Kidney glomerular epithelial cell (primary cell): ENCODE measurements at regions not wholly inside any gene's neighbourhood (a gene's known extent, or its start where the extent isn't known, plus 50 kb on each side); places are given as distances from the start of the nearest gene placed in this dataset.
A peak's percentile ranks its signal among the peaks of the same experiment; 100 is the strongest.

Experiments
- DNase-seq: peaks from one replicate; lab custom pipeline; 2025; lab: John Stamatoyannopoulos, UW

- no peak for DNase-seq
Observed at GRCh38 chr12:59929110-59929509, 333.3 kb downstream of the SLC16A7 start.

- no peak for DNase-seq
Observed at GRCh38 chr12:59934486-59934885, 338.7 kb downstream of the SLC16A7 start.

- no peak for DNase-seq
Observed at GRCh38 chr12:59936534-59936933, 340.7 kb downstream of the SLC16A7 start.

GRCh38 chr12:59937148-59937547 lies 341.3 kb downstream of the SLC16A7 start:
- peak; percentile 74 for DNase-seq

DNA sequence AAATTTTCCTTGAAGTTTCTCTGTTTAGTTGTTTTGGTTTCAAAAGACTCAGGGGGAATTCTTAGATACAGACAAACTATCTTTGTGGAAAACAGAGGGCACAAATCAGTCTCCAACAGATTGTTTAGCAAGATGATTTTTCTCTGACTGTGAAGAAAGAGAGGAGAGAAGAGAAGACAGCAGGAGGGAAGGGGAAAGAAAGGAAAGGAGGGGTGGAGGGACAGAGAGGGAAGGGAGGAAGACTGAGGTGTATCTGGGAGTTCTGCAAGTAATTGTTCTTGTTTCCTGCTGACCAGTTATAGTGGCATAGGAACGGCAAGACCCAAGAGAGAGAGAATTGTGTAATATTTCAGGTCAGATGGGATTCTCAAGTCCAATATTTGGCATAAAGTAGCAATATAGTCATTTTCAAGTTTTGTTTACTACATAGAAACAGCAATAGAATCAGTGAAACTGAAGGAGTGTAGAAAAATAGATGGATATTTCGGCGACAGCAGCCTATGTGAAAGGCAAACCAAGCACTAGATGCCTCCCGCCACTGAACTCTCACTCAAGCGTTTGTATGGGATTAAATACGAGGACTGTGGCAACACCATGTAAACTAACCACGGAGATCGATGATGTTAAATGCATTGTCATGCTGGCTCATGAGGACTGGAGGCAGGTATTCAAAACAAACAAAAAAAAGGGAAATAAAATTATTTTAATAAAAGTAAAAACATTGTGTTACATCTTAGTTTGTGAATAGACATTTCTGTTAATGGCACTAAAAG lies 342.5 kb downstream of the SLC16A7 start:
- no peak for DNase-seq

GRCh38 chr12:59940631-59941342 lies 345.0 kb downstream of the SLC16A7 start:
- DNase-seq: peak; percentile 77

DNA sequence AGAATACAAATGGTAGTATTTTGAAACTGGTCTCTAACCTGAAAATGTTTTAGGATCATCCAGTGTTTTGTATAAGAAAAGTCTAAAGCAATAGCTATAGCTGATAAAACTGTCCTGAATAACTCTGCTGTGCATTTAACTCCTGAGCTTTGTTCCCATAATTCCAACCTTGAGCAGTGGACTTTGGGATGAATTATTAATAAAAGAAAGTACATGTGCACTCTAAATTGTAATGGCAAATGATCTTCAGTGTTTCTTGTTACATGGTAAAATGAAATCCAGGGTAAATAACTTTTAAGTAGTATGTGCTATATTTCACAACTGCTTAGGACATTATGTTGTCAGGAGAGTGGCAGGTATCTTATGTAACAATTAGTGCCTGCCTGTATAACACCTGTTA lies 345.6 kb downstream of the SLC16A7 start:
- DNase-seq: no peak

DNA sequence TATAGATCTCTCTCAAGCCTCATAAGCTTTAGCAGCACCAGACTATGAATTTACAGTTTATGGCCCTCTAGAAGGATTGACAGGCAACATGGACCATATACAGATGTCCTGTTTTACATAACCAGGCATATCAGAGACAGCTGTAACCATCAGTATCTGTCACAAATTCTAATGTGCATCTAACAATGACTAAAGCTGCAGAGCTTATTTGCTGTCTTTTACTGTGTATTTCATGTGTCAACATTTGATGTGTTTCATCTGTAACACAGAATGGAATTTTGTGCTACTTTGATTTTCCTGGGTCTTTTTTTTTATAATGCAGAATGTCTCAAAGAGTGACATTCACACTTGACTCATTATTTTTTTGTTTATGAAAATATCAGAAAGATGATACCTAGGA lies 348.3 kb downstream of the SLC16A7 start:
- DNase-seq: no peak

DNA sequence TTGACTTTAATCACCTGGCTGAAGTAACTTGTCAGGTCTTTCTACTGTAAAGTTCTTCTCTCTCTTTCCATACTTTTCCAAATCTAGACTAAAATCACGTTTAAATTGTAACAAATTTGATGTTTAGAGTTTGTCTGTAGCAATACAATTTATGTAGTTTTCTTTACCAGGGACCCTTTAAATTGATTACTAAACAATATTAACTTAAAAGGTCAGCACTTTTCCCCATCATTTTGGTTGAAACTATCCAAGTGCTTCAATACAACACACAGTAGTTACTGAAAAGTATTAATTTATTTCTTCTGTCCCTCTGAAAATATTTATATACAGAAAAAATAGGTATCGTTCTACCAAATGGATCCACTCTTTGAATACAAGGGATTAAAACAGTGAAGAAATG lies 350.8 kb downstream of the SLC16A7 start:
- no peak for DNase-seq

DNA sequence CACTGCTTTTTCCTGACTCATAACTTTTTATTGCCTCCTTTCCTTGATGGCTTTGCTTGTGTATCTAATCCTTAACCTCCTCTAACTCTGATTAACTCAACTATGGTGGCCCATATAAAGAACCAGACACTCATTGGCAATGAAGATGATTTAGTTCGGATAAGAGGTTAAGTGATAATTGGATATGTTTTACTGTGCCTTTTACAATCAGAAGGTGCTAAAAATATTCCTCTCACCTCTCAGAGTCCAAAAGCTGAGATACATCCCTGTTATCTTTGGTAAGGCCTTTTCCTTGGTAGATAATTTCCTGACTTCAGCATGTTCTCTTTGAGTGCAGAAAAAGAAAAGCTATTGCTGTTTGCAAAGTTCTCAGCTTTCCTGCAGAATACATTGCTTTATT lies 367.7 kb downstream of the SLC16A7 start:
- DNase-seq: no peak

- peak; percentile 69 for DNase-seq
Observed at GRCh38 chr12:59972905-59973304, 377.1 kb downstream of the SLC16A7 start.

GRCh38 chr12:59973515-59973914 lies 377.7 kb downstream of the SLC16A7 start:
- DNase-seq: peak; percentile 63

- no peak for DNase-seq
Observed at GRCh38 chr12:59977779-59978178, 381.9 kb downstream of the SLC16A7 start.

GRCh38 chr12:59980476-59980875 lies 384.6 kb downstream of the SLC16A7 start:
- no peak for DNase-seq

DNA sequence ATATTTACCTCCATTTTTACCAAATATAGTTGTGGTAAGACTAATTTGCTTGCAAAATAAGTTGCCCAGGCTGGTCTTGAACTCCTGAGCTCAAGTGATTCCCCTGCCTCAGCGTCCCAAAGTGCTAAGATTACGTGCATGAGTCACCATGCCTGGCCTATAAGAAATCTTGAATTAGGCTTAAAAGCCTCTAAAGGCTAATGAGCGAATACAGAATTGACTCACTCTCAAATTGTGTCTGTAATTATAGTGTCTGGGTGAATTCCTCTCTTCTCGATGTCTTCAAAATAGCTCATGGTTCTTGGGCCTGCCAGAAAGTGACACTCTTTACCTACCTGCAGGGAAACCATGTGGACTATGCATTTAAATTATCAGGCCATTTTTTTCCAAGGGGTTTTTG lies 403.5 kb downstream of the SLC16A7 start:
- no peak for DNase-seq

DNA sequence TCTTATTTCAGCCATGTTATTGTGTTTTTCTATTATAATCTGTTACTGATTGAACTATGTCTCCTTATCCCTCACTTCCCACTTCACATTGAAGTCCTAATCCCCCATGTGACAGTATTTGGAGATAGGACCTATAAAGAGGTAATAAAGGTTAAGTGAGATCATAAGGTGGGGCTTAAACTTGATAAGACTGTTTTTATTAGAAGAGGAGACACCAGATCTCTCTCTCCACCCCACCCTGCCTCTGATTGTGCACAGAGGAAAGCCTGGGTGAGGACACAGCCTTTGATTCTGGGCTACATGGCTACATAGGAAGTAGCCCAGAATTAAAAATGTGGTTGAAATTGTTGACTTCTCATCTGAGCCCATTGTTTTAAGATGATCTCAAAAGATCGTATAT lies 414.7 kb downstream of the SLC16A7 start:
- no peak for DNase-seq

DNA sequence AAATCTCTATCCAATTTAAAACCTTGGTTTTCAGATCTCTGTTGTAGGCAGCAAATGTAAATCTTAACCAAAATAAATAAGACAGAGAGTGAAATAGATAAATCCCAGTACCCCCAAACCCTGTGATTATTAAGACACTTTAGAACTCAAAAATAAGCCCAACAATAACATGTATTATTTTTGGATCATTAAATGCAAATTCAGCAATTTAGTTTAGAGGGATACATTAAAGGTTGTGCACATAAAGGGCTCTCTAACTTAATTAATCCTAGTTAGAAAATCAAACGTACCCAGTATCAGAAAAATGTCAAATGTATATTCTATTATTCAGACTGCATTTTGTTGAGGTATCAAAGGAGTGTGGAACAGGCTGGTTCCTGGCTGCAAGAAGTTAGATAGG lies 416.8 kb downstream of the SLC16A7 start:
- DNase-seq: no peak

DNA sequence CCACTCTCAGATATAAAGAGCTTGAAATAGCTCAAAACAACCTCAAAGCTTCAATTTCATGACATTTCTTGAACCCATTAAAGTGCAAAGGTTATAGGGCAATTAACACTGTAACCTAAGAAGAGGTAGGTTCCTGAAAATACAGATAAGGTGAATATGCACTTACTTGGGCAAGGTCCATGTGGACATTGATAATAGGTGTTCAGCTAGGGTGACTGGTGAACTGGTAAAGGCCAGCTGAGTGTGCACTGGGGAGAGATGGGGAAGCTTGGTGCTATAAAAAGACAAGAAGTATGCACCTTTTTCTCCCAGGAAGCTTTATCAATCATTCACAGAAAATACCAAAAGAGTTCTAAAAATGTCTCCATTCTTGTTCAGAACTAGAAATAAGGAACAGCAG lies 418.6 kb downstream of the SLC16A7 start:
- DNase-seq: peak; percentile 1

- no peak for DNase-seq
Observed at GRCh38 chr12:60020068-60020467, 424.2 kb downstream of the SLC16A7 start.

GRCh38 chr12:60021235-60021634 lies 425.4 kb downstream of the SLC16A7 start:
- DNase-seq: no peak

GRCh38 chr12:60027266-60027665 lies 431.4 kb downstream of the SLC16A7 start:
- DNase-seq: no peak

DNA sequence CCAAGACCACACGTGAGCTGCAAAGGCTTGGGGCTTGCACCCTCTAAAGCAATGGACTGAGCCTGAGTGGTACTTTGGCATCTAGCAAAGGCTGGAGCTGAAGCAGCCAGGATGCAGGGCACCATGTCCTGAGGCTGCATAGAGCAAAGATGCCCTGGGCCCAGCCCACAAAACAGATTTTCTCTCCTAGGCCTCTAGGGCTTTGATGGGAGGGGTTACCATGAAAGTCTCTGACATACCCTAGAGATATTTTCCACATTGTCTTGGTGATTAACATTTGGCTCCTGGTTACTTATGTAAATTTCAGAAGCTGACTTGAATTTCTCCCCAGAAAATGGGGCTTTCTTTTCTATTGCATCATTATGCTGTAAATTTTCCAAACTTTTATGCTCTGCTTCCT lies 438.3 kb downstream of the SLC16A7 start:
- no peak for DNase-seq

GRCh38 chr12:60035835-60036234 lies 440.0 kb downstream of the SLC16A7 start:
- DNase-seq: peak; percentile 48

GRCh38 chr12:60042835-60043234 lies 447.0 kb downstream of the SLC16A7 start:
- peak; percentile 25 for DNase-seq
